Trophoblast cell (in vitro differentiated cells and primary cell): ENCODE measurements at regions not wholly inside any gene's neighbourhood (a gene's known extent, or its start where the extent isn't known, plus 50 kb on each side); places are given as distances from the start of the nearest gene placed in this dataset.

ENCODE experiments used
- DNase-seq, 2 donors: peaks; one replicate each; pipeline ENCODE4 v3.0.0-alpha.2; 2016
- H2AFZ ChIP-seq: 2 replicates; pipeline ENCODE4 v1.6.1; 2013; ENCODE audit warnings: low read length, moderate library complexity, mild to moderate bottlenecking; ENCODE audit not compliant: insufficient read depth, poor library complexity
- H2AK5ac ChIP-seq: 2 replicates; pipeline ENCODE4 v1.6.1; 2013; ENCODE audit warnings: mild to moderate bottlenecking, low read length
- H2BK120ac ChIP-seq: 2 replicates; pipeline ENCODE4 v1.6.1; 2013; ENCODE audit warnings: low read length, mild to moderate bottlenecking, moderate library complexity; ENCODE audit not compliant: insufficient read depth, poor library complexity
- H2BK12ac ChIP-seq: 2 replicates; pipeline ENCODE4 v1.6.1; 2013; ENCODE audit warnings: mild to moderate bottlenecking, low read length, moderate library complexity
- H2BK5ac ChIP-seq: 2 replicates; pipeline ENCODE4 v1.6.1; 2013; ENCODE audit warnings: low read length, low read depth, moderate library complexity, mild to moderate bottlenecking; ENCODE audit not compliant: poor library complexity
- H3K14ac ChIP-seq: 2 replicates; pipeline ENCODE4 v1.6.1; 2013; ENCODE audit warnings: mild to moderate bottlenecking, low read length
- H3K18ac ChIP-seq: 2 replicates; pipeline ENCODE4 v1.6.1; 2013; ENCODE audit warnings: mild to moderate bottlenecking, low read length
- H3K23ac ChIP-seq: 2 replicates; pipeline ENCODE4 v1.6.1; 2013; ENCODE audit warnings: low read length
- H3K27ac ChIP-seq: 2 replicates; pipeline ENCODE4 v1.5.1; 2013; ENCODE audit warnings: low read depth, mild to moderate bottlenecking, inconsistent platforms, low read length, moderate library complexity
- H3K27me3 ChIP-seq: 2 replicates; pipeline ENCODE4 v1.6.1; 2013; ENCODE audit warnings: inconsistent platforms, mild to moderate bottlenecking, low read length, moderate library complexity; ENCODE audit not compliant: insufficient read depth
- H3K36me3 ChIP-seq, 2 experiments: 1 replicate in 1 of 2; 2 replicates in 1 of 2; pipeline ENCODE4 v1.6.1; 2013; ENCODE audit warnings: low read length in 2 of 2, mild to moderate bottlenecking in 2 of 2, moderate library complexity in 1 of 2; ENCODE audit not compliant: insufficient read depth in 2 of 2, control insufficient read depth in 1 of 2
- H3K4ac ChIP-seq: 2 replicates; pipeline ENCODE4 v1.6.1; 2013; ENCODE audit warnings: low read depth, mild to moderate bottlenecking, low read length, moderate library complexity
- H3K4me1 ChIP-seq, 2 experiments: 1 replicate in 1 of 2; 2 replicates in 1 of 2; pipeline ENCODE4 v1.6.1; 2013; ENCODE audit warnings: low read length in 2 of 2, mild to moderate bottlenecking in 2 of 2, moderate library complexity in 1 of 2; ENCODE audit not compliant: insufficient read depth in 2 of 2, control insufficient read depth in 1 of 2
- H3K4me2 ChIP-seq: 2 replicates; pipeline ENCODE4 v1.6.1; 2013; ENCODE audit warnings: inconsistent platforms, mild to moderate bottlenecking, low read length, moderate library complexity
- H3K4me3 ChIP-seq: 2 replicates; pipeline ENCODE4 v1.5.1; 2013; ENCODE audit warnings: mild to moderate bottlenecking, low read depth, low read length, inconsistent platforms
- H3K79me1 ChIP-seq: one replicate; pipeline ENCODE4 v1.6.1; 2013; ENCODE audit warnings: low read length
- H3K79me2 ChIP-seq: 2 replicates; pipeline ENCODE4 v1.6.1; 2013; ENCODE audit warnings: low read length, mild to moderate bottlenecking; ENCODE audit not compliant: control insufficient read depth, insufficient read depth, poor library complexity
- H3K9ac ChIP-seq: 2 replicates; pipeline ENCODE4 v1.6.1; 2013; ENCODE audit warnings: mild to moderate bottlenecking, low read length
- H3K9me3 ChIP-seq: 2 replicates; pipeline ENCODE4 v1.6.1; 2013; ENCODE audit warnings: low read depth, mild to moderate bottlenecking, control low read depth, inconsistent platforms, low read length; ENCODE audit not compliant: insufficient read depth
- H4K12ac ChIP-seq: 2 replicates; pipeline ENCODE4 v1.6.1; 2013; ENCODE audit warnings: low read depth, mild to moderate bottlenecking, low read length, moderate library complexity
- H4K8ac ChIP-seq: 2 replicates; pipeline ENCODE4 v1.6.1; 2013; ENCODE audit warnings: low read depth, mild to moderate bottlenecking, low read length, moderate library complexity
- H4K91ac ChIP-seq: one replicate; pipeline ENCODE4 v1.6.1; 2013; ENCODE audit warnings: low read depth, mild to moderate bottlenecking, low read length, moderate library complexity
- WGBS: extraction: QIAGEN DNeasy Blood & Tissue Kit; methylation state at CpG from one replicate; pipeline ENCODE4 v1.1.7; 2013; ENCODE audit warnings: missing lambda C conversion rate; ENCODE audit not compliant: insufficient read length, insufficient coverage; ENCODE audit errors: extremely low coverage; 5-methylcytosine and 5-hydroxymethylcytosine counted together

GRCh38 chr11:22065472-22065871 lies 127.4 kb upstream of the ANO5 start:
- Histone ChIP-seq H2BK12ac (no peak overlapping the region), H3K23ac (no peak overlapping the region), H3K4me1 (no peaks in the 10 kb centered on the region), H3K14ac (no peak overlapping the region), H3K4me3 (no peak overlapping the region), H2BK120ac (no peak overlapping the region), H3K27ac (no peak overlapping the region), H2AK5ac (no peak overlapping the region), H3K27me3 (no peaks in the 10 kb centered on the region), H3K36me3 (no peaks in the 10 kb centered on the region), H3K4ac (no peak overlapping the region), H3K18ac (no peak overlapping the region), H3K4me2 (no peak overlapping the region), H4K12ac (no peak overlapping the region), H2AFZ (no peak overlapping the region), H2BK5ac (no peak overlapping the region), H3K9ac (no peak overlapping the region), H3K9me3 (no peaks in the 10 kb centered on the region), H3K79me2 (no peaks in the 10 kb centered on the region), H4K91ac (no peak overlapping the region), H3K79me1 (no peaks in the 10 kb centered on the region), H4K8ac (no peak overlapping the region)
- no peak for DNase-seq
- WGBS, result no CpG with 5 or more reads among the region's 1 CpG

- Histone ChIP-seq H3K36me3 (no peaks in the 10 kb centered on the region), H3K4ac (no peak overlapping the region), H3K18ac (no peak overlapping the region), H3K4me2 (no peak overlapping the region), H3K4me1 (no peaks in the 10 kb centered on the region), H3K27me3 (no peaks in the 10 kb centered on the region), H3K14ac (no peak overlapping the region), H4K91ac (no peak overlapping the region), H3K79me1 (no peaks in the 10 kb centered on the region), H2BK12ac (no peak overlapping the region), H3K27ac (no peak overlapping the region), H4K8ac (no peak overlapping the region), H4K12ac (no peak overlapping the region), H2AFZ (no peak overlapping the region), H2BK5ac (no peak overlapping the region), H3K9ac (no peak overlapping the region), H3K9me3 (no peaks in the 10 kb centered on the region), H3K4me3 (no peak overlapping the region), H2BK120ac (no peak overlapping the region), H3K23ac (no peak overlapping the region), H2AK5ac (no peak overlapping the region), H3K79me2 (no peaks in the 10 kb centered on the region)
- no CpG with 5 or more reads among the region's 2 CpGs for WGBS
- DNase-seq, result no peak
These were observed 123.0 kb upstream of the ANO5 start for GRCh38 chr11:22069844-22070243.

GRCh38 chr11:22076271-22076930 lies 116.5 kb upstream of the ANO5 start:
- WGBS, result no CpG with 5 or more reads among the region's 5 CpGs
- no peak overlapping the region for H2BK5ac ChIP-seq
- H3K18ac ChIP-seq, result no peak overlapping the region

GRCh38 chr11:22078063-22078462 lies 114.8 kb upstream of the ANO5 start:
- Histone ChIP-seq H3K36me3 (no peaks in the 10 kb centered on the region), H3K79me2 (no peaks in the 10 kb centered on the region), H3K4me3 (no peak overlapping the region), H4K8ac (no peak overlapping the region), H3K27ac (no peak overlapping the region), H3K9me3 (no peaks in the 10 kb centered on the region), H2AK5ac (no peak overlapping the region), H3K4me2 (no peak overlapping the region), H2AFZ (no peak overlapping the region), H2BK12ac (no peak overlapping the region), H2BK5ac (no peak overlapping the region), H3K79me1 (no peaks in the 10 kb centered on the region), H2BK120ac (no peak overlapping the region), H4K91ac (no peak overlapping the region), H3K18ac (no peak overlapping the region), H3K9ac (no peak overlapping the region), H3K27me3 (no peaks in the 10 kb centered on the region), H3K4ac (no peak overlapping the region), H4K12ac (no peak overlapping the region), H3K23ac (no peak overlapping the region), H3K4me1 (peaks cover 0 to 3% of the 10 kb centered on the region in 2 experiments), H3K14ac (no peak overlapping the region)
- WGBS, result no CpG with 5 or more reads among the region's 3 CpGs
- DNase-seq, result no peak

More at GRCh38 chr11:22076271-22076930, 116.5 kb upstream of the ANO5 start:
- no peak overlapping the region for H2AK5ac ChIP-seq
- H4K91ac ChIP-seq, result no peak overlapping the region
- H3K79me2 ChIP-seq, result no peaks in the 10 kb centered on the region
- no peak overlapping the region for H2BK12ac ChIP-seq
- no peak overlapping the region for H3K9ac ChIP-seq
- no peak overlapping the region for H4K8ac ChIP-seq
- peaks cover 0 to 3% of the 10 kb centered on the region in 2 experiments for H3K4me1 ChIP-seq
- H3K27me3 ChIP-seq, result no peaks in the 10 kb centered on the region
- H3K9me3 ChIP-seq, result no peaks in the 10 kb centered on the region
- no peak overlapping the region for H2BK120ac ChIP-seq
- no peak overlapping the region for H2AFZ ChIP-seq
- H3K27ac ChIP-seq, result no peak overlapping the region
- no peak overlapping the region for H3K4me2 ChIP-seq
- H3K14ac ChIP-seq, result no peak overlapping the region
- no peak overlapping the region for H3K4me3 ChIP-seq
- no peaks in the 10 kb centered on the region for H3K79me1 ChIP-seq
- DNase-seq, result no peak
- H3K23ac ChIP-seq, result no peak overlapping the region
- H3K36me3 ChIP-seq, result no peaks in the 10 kb centered on the region
- H3K4ac ChIP-seq, result no peak overlapping the region
- H4K12ac ChIP-seq, result no peak overlapping the region
